NCI-H774 (cell line): ENCODE measurements at regions not wholly inside any gene's neighbourhood (a gene's known extent, or its start where the extent isn't known, plus 50 kb on each side); places are given as distances from the start of the nearest gene placed in this dataset.

Source experiments
- DNase-seq: peaks from one replicate; lab custom pipeline; 2025; lab: John Stamatoyannopoulos, UW

DNA sequence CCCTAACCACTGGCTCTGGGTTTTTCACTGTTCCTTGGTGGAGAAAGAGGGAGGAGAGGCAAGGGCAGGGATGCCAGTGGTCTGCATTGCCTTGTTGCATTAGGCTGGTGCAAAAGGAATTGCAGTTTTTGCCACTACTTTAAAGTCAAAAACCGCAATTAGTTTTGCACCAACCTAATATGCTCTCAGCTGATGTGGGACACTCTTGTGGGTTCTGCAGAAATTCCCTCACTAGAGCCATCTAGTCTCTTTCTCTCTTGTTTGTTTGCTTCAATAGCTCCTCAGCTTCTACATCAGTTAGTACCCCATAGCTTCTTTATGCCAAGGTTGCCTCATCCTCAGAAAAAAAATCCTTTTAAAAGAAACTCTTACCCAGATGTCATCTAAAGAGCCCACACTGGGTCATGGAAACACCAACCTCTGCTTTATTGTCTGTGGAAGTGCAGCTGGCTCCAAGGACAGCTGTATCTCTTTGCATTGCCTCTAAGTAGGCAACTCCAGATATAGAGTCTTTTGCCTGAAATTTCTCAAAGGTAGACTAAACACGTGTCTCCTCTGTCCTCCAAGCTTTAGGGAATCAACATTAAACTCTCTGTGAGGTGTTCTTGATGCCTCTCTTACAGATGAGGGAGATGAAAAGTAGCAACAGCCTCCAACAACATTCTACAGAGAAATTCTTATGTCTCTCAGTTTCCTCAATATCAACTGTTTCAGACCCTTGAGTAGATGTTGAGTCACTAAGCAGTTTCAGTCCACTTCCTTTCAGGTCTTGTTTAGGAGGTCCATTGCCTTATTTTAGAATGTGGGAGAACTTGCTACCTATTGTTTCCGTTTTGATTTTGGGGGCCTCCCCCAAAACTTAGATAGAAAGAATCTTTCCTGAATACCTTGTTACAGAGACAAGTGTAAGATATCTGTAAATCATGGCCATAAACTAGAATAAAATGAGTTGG lies 84.9 kb upstream of the MEF2C start:
- no peak for DNase-seq

- DNase-seq = peak; percentile 15
These were observed 81.8 kb upstream of the MEF2C start for GRCh38 chr5:88964831-88965230.

DNA sequence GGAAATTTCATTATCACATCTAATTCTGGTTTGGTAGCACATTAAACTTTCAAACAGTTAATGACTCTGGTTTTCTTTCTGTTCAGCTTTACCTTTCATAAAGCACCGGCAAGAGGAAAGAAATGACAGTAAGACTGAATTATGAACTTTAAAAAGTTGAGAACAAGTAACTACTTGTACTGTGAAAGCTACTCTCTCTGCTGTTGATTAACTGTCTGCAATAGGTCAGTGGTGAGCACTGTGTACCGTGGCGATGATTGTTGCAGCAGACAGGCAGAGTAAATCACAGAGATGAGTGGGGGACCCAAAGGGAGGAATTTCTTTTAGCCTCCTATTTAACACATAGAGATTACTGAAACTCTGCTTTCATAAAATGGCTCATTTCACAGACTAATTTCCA lies 74.0 kb upstream of the MEF2C start:
- no peak for DNase-seq

DNA sequence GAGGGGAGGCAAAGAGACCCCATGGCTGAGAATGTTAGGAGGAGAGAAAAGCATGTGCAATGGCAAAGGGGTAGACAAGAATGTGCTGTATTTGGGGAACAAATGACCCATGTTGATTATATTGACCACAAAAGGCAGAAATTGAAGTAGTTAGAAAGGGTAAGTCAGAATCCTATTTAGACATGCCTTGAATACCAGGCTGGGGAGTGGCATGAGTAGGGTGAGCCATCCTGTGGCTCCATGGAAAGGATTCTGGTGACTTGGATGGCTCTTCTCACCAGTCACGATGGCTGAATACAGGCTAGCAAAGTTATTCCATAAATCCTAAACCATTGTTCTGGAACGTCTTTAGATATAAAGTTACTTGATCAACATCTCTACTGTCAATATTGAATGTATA lies 73.4 kb upstream of the MEF2C start:
- DNase-seq = no peak

DNA sequence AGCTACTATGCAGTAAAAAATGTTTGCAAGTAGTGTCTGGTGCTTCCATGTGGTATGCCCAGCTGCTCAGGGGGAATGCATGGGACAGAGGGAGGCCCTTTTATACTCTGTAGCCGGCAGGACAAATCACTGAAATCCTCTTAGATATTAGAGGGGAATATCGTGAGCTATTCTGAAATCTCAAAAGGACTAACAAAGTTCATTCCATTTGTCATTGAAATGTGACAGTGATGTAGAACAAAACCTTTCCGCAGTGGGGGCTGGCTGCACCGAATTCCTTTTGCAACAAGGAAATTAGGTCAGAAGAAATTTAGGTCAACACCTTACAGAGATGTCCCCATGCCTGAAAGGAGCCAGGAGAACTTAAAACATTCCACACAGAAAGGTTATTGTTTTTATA lies 72.4 kb upstream of the MEF2C start:
- no peak for DNase-seq

- no peak for DNase-seq
These were observed 71.5 kb upstream of the MEF2C start for GRCh38 chr5:88954511-88954910.

- DNase-seq = no peak
These were observed 70.1 kb upstream of the MEF2C start for GRCh38 chr5:88952996-88953643.

DNA sequence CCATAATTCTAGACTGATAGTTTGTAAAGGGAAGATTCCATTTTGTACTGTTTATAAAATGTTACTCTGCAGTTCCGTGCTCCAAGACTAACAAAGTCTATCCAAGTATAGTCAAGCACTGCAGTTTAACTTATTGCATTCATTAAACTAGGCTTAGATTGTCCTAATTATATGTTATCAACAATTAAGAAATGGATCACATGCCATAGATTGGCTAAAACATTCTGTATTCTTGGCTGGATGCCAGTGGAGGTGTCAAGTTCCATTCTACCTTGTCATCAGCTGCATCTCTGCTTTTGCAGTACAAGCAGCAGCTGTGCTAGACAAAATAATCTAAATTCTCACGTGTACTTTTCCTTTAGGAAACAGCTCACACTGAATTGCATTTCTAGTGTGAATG lies 69.4 kb upstream of the MEF2C start:
- DNase-seq = peak; percentile 49

DNA sequence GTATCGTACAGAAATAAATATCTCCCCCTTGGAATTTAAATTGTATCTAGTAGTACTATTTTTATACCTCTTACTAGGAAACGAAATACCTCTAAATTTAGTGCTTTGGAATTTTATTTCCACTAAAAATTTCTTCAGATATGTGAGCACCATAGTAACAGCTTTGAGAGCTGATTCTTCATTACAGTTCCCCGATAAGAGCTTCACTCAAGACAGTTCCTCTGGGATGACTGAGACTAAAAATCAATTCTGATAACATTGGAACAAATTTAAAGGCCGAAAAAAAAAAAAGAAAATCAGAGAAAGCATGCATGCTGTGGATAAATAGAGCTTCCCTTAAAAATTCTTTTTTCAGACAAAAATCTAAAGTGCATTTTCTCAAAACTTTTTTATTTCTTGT lies 68.5 kb upstream of the MEF2C start:
- DNase-seq = no peak

DNA sequence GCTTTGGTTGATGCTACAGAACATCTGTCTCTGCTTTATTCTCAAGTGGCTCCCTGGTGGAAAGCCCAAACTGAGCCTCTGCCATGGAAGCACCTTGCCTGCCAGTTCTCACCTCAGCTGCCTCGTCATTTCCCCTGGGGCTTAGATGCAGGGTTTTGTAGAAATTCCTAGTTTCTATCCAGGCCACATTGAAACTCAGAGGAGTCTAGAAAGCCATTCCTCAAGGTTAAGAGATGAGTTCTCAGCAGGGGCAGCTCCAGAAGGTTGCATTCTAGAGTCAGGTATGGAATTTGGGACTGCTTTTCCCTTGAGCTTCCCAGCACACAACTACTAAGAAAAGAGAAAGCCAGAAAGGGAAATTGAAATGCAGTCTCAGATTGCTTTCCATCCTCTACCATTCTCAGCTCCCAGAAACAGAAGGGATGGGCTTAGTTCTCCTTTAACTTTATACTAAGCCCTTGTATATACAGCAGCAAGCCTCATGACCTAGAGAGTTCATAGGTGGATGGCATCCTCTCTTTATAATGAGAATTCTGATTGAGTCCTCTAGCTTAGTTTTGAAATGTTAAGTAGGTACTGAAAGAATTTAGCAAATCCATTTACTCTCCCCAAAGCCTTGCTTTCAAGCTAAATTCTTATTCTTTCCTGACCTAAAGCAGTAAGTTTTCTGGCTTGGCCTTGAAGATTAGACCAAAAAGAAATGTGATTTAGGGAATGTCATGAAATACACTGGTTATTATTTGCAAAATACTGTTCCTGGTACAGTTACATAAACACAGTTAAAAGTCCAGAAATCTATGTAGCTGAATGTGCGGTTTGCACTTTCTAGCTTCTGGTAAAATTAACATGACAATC lies 66.0 kb upstream of the MEF2C start:
- DNase-seq = no peak

DNA sequence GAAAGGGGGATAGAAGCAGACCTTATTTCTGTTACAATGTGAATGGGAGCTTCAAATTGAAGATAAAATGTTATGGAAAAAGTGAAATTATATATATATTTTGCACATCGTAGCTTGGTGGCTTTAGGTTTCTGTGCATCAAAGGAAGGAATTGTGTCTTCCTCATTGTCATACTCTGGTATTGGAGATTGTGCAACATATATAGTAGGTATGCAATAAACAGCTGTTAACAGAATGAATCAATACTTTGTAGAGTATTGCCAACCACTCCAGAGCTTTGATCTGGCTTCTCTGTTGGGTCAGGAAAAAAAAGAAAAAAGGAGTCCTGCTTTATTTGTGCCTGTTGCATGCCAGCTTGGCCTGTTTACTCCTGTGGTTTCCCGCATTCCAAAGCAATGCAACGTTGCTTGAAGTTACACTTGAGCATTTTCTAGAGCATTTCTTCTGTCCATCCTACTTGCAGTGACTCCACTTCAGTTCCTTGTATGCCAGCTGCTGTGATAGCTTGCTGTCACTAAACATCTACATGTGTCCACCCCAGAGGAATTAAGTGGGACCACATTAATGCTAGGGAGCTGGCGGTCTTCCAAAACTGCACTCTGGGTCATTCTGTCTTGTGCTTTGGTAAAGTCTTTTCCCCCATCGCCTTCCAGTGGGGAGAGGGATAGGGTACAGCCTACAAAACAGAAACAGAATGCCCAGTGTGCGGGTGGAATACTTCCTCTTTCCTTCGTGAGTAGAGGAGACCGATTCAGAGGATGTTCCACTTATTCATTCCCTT lies 62.0 kb upstream of the MEF2C start:
- no peak for DNase-seq

- no peak for DNase-seq
These were observed 58.6 kb upstream of the MEF2C start for GRCh38 chr5:88941581-88941980.

DNA sequence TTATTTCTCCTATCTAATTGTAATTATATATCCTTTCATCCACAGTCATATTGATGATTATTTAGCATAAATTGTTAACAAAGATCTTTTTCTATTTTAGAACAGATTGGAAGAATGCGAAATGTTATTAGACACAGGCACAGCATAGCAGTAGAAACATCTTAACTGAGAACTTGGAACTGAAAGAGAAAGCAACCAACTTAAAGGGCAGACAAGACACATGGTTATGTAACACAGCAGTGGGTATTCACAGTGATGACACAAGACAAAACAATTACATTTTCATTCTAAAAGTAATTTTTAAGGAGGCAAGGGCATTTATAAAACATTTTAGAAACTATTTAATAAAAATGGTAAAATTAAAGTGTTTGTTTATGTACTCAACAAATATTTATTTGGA lies 57.7 kb upstream of the MEF2C start:
- DNase-seq = no peak

GRCh38 chr5:88939300-88939699 lies 56.3 kb upstream of the MEF2C start:
- DNase-seq = no peak

- no peak for DNase-seq
These were observed 55.5 kb upstream of the MEF2C start for GRCh38 chr5:88938488-88938887.

DNA sequence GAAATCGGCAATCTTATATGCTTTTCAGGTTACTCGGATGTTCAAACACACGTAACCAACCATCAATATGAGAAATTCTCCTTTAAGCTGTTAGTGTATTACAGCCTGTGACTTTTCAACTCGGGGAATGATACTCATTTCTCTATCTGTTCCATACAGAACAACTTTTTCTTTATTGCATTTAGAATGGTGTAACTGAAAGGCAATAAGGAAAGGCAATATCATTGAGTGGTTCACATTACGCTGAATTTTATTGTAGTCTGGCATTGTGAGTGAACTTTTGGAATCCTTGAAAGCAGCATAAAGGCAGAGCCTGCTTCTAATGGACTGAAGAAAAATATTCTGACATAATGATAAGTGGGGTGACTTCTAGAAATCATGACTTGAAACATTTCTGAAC lies 54.4 kb upstream of the MEF2C start:
- no peak for DNase-seq

GRCh38 chr5:88934439-88934838 lies 51.5 kb upstream of the MEF2C start:
- DNase-seq = no peak
